ENCODE measurements at regions not wholly inside any gene's neighbourhood (a gene's known extent, or its start where the extent isn't known, plus 50 kb on each side); places are given as distances from the start of the nearest gene placed in this dataset.
A peak's percentile ranks its signal among the peaks of the same experiment; 100 is the strongest.

GRCh38 chr10:57506414-57507094, 761.1 kb downstream of the IPMK start:
- intact Hi-C loops (cut with DNase I) = no loop called here
- no peak for DNase-seq (ENCODE audit: low spot score)
- peak; percentile 15 for ATAC-seq

DNA sequence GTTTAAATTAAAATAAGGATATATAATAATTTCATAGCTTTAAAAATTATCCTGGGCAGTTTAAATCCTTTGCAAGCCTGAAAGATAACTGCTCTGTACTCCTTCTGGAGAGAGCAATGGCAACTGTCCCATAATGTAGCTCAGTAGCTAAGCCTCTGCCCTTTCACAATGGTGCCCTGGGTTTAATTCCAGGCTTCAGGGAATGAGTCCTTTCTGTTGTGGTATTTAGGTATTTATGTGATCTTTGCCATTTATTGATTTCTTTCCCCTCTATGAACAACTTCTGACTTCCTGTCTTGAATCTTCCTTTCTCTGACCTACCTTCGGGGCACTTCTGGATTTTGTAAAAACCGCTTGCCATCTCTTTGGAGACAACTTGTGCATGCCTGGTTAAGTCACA, 773.2 kb downstream of the IPMK start:
- intact Hi-C loops (cut with DNase I) = no loop called here
- ATAC-seq (no peak), DNase-seq (ENCODE audit: low spot score) (no peak)

GRCh38 chr10:57482259-57482658, 785.4 kb downstream of the IPMK start:
- intact Hi-C loops (cut with DNase I) = no loop called here
- DNase-seq (ENCODE audit: low spot score) (no peak), ATAC-seq (no peak)

GRCh38 chr10:57472823-57473619, 794.7 kb downstream of the IPMK start:
- intact Hi-C loops (cut with DNase I) = no loop called here
- ATAC-seq = no peak

GRCh38 chr10:57468894-57469432, 798.7 kb downstream of the IPMK start:
- no peak for DNase-seq (ENCODE audit: low spot score)
- intact Hi-C loops (cut with DNase I) = no loop called here
- ATAC-seq = no peak

More at GRCh38 chr10:57472823-57473619, 794.7 kb downstream of the IPMK start:
- no peak for DNase-seq (ENCODE audit: low spot score)

DNA sequence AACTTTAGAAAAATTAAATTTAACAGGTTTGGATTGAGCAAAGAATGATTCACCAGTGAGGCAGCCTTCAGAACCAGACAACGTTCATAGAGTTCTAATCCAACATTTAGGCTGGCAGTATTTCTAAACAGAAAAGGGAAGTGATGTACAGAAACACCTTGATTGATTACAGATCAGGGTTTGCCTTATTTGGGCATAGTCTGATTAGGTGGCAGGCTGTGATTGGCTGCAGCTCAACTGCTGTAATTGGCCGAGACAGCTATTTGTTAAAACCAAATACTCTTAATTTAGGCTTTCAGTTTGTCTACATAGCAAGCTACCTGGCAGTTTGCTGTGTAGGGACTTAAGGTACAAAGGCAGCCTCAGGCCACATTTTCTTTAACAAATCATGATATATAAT, 802.5 kb downstream of the IPMK start:
- intact Hi-C loops (cut with DNase I) = no loop called here
- DNase-seq (ENCODE audit: low spot score) = no peak
- ATAC-seq = no peak

GRCh38 chr10:57460540-57460939, 807.2 kb downstream of the IPMK start:
- intact Hi-C loops (cut with DNase I) = no loop called here
- no peak for DNase-seq (ENCODE audit: low spot score)
- ATAC-seq = no peak

GRCh38 chr10:57457972-57458512, 809.7 kb downstream of the IPMK start:
- DNase-seq (ENCODE audit: low spot score) = no peak
- no peak for ATAC-seq
- intact Hi-C loops (cut with DNase I) = no loop called here

DNA sequence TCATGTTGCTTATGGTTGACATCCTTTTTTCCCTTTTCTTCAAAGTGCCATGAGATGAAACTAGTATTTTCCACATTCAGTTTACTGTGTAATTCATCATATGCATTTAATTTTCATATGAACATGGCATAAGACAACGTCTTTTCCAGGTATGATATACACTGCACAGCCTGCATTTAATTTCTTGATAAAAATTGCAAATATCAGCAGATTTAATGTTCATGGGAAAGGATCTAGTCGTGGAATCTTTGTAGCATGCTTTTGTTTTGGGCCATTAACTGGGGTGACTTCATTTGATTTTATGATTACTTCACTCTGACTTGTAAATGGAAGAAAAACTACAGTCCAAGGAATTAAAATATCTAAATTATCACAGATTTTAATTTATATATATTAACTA, 837.3 kb downstream of the IPMK start:
- ATAC-seq = no peak
- DNase-seq (ENCODE audit: low spot score) = no peak
- intact Hi-C loops (cut with DNase I) = no loop called here

GRCh38 chr10:57420881-57421280, 846.8 kb downstream of the IPMK start:
- intact Hi-C loops (cut with DNase I) = no loop called here
- no peak for DNase-seq (ENCODE audit: low spot score)
- ATAC-seq = no peak

DNA sequence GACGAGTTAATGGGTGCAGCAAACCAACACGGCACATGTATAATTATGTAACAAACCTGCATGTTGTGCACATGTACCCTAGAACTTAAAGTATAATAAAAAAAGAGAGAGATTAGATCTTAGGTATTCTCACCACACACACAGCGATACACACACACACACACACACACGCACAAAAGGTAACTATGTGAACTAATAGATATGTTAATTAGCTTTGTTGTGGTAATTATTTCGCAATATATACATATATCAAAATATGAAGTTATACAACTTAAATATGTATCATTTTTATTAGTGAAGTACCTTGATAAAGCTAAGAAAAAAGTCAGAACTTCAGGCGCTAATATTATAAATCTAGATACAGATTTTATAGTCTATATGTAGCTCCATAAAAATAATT, 849.2 kb downstream of the IPMK start:
- intact Hi-C loops (cut with DNase I) = no loop called here
- no peak for ATAC-seq
- no peak for DNase-seq (ENCODE audit: low spot score)

DNA sequence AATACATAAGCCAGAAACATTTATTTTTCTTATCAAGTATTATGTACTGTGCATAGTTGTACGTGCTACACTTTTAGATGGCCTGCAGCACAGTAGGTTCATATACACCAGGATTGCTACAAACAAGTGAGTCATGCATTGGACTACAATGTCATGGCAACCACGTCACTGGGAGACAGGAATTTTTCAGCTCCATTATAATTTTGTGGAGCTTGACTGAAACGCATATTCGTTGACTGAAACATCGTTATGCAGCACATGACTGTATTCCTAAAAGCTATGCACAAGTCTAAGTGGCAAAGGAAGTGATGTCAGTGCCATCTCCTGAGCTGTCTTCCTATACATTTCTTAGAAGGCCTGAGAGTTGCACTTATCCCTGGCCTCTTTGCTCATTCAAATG, 871.8 kb downstream of the IPMK start:
- intact Hi-C loops (cut with DNase I) = no loop called here
- ATAC-seq = no peak
- no peak for DNase-seq (ENCODE audit: low spot score)

- intact Hi-C loops (cut with DNase I) = no loop called here
- ATAC-seq (no peak), DNase-seq (ENCODE audit: low spot score) (no peak)
Observed at GRCh38 chr10:57367412-57367811, 900.3 kb downstream of the IPMK start.

- DNase-seq (ENCODE audit: low spot score) = no peak
- intact Hi-C loops (cut with DNase I) = no loop called here
- ATAC-seq = no peak
Observed at GRCh38 chr10:57362811-57363210, 904.9 kb downstream of the IPMK start.

GRCh38 chr10:57353403-57354003, 914.2 kb downstream of the IPMK start:
- DNase-seq (ENCODE audit: low spot score) (no peak), ATAC-seq (no peak)
- intact Hi-C loops (cut with DNase I) = no loop called here

- no peak for ATAC-seq
- no peak for DNase-seq (ENCODE audit: low spot score)
- intact Hi-C loops (cut with DNase I) = no loop called here
Observed at GRCh38 chr10:57351076-57351475, 916.6 kb downstream of the IPMK start.

DNA sequence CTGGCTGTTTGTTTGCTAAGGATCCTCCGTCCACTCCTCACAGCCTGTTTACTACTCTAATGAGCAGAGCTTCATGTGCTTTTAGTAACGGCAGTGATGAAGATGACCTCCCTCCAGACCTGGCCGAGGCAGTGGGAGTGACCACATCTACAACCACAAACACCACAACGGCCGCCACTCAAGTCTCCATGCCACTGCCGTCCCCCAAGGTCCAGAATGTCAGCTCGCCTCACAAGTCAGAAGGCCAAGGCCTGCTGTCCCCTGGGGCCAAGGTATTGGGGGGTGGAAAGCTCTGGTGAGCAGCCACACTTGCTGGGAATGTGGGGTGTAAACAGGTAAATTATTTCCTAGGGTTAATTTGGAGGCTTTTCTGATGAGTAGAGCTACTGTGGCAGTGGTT, 926.4 kb downstream of the IPMK start:
- ATAC-seq = no peak
- no peak for DNase-seq (ENCODE audit: low spot score)
- intact Hi-C loops (cut with DNase I) = no loop called here

DNA sequence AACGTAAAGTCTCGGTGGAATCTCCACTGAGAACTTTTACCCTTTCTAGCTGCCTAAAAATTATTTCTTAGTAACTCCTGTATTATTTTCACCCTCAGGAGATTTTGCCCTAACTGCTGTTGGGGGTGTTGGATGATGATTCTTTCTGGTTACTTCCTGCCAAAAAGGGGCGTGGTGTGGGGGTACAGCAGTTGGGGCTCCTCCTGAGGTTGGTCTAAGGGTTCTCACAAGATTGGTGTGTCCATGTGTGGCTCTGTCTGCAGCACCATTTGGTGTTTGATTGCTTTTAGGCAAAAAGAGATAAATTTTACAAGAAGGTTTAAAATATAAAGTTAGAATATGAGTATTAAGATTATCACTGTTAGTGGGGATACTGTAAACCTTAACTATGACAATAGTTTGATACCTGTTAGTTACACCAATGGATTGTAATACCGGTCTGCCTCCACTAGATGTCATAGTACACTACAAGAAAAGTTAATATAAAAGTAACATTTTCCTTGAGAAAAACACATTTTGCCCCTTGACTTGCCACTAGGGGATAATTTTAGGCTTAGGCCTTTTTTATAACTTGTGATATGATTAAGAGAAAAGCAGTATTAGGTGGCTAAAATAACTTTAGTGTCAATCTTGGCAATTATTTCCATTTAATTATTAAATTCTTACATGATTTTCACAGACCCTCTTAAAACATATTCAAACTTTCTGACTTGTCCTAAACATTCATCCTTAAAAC, 928.7 kb downstream of the IPMK start:
- ATAC-seq = no peak
- intact Hi-C loops (cut with DNase I) = no loop called here
- no peak for DNase-seq (ENCODE audit: low spot score)

DNA sequence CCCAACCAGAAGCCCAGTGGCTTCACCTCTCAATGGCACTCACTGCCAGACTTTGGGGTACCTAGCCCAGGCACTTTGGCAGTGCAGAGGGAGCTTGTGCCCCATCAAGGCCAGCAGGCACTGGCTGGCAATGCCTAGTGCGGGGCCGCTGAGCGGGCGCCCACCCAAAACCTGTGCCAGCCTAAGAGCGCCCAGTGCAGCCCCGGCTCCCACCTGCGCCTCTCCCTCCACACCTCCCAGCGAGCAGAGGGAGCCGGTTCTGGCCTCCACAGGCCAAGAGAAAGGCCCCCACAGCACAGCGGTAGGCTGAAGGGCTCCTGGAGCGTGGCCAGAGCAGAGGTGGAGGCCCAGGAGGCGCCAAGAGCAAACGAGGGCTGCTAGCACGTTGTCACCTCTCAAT, 930.8 kb downstream of the IPMK start:
- ATAC-seq = no peak
- intact Hi-C loops (cut with DNase I) = no loop called here

More for the DNA sequence above, 930.8 kb downstream of the IPMK start:
- no peak for DNase-seq (ENCODE audit: low spot score)
